ENCODE measurements at regions not wholly inside any gene's neighbourhood (a gene's known extent, or its start where the extent isn't known, plus 50 kb on each side); places are given as distances from the start of the nearest gene placed in this dataset.
"Not testable (repeated sequence)": the region's sequence is repeated elsewhere in the genome, so short reads cannot be mapped to it uniquely, and the experiment has no call there.

GRCh38 chr6:73932866-73933265 is 236.9 kb downstream of the CD109 start:
- Histone ChIP-seq H3K4me1 (ENCODE audit: control insufficient read depth in 2 of 2, insufficient read depth in 2 of 2, low read length in 2 of 2) (no peaks in the 10 kb centered on the region), H3K4me3 (ENCODE audit: low read length in 2 of 2) (no peak overlapping the region), H3K9me3 (ENCODE audit: control insufficient read depth in 2 of 2, low read length in 2 of 2) (peaks cover 0 to 5% of the 10 kb centered on the region in 2 donors), H3K9ac (ENCODE audit: low read depth in 1 of 2, low read length in 2 of 2) (no peak overlapping the region), H3K36me3 (ENCODE audit: control insufficient read depth in 2 of 2, insufficient read depth in 2 of 2, low read length in 2 of 2) (no peaks in the 10 kb centered on the region), H3K27me3 (ENCODE audit: control insufficient read depth in 2 of 2, insufficient read depth in 2 of 2, low read length in 2 of 2) (no peaks in the 10 kb centered on the region), H3K27ac (ENCODE audit: low read depth in 2 of 2, low read length in 2 of 2) (no peak overlapping the region)

- H3K4me1 ChIP-seq (ENCODE audit: control insufficient read depth in 2 of 2, insufficient read depth in 2 of 2, low read length in 2 of 2) = no peaks in the 10 kb centered on the region
Measured at GRCh38 chr6:73929405-73929804, 233.4 kb downstream of the CD109 start.

GRCh38 chr6:73927421-73927820 is 231.4 kb downstream of the CD109 start:
- H3K36me3 ChIP-seq (ENCODE audit: control insufficient read depth in 2 of 2, insufficient read depth in 2 of 2, low read length in 2 of 2) = no peaks in the 10 kb centered on the region
- H3K27ac ChIP-seq (ENCODE audit: low read depth in 2 of 2, low read length in 2 of 2) = no peak overlapping the region
- no peak overlapping the region for H3K4me3 ChIP-seq (ENCODE audit: low read length in 2 of 2)
- H3K9me3 ChIP-seq (ENCODE audit: control insufficient read depth in 2 of 2, low read length in 2 of 2) = peaks cover 0 to 5% of the 10 kb centered on the region in 2 donors
- H3K9ac ChIP-seq (ENCODE audit: low read depth in 1 of 2, low read length in 2 of 2) = no peak overlapping the region
- no peaks in the 10 kb centered on the region for H3K4me1 ChIP-seq (ENCODE audit: control insufficient read depth in 2 of 2, insufficient read depth in 2 of 2, low read length in 2 of 2)
- H3K27me3 ChIP-seq (ENCODE audit: control insufficient read depth in 2 of 2, insufficient read depth in 2 of 2, low read length in 2 of 2) = no peaks in the 10 kb centered on the region

More at GRCh38 chr6:73929405-73929804, 233.4 kb downstream of the CD109 start:
- Histone ChIP-seq H3K36me3 (ENCODE audit: control insufficient read depth in 2 of 2, insufficient read depth in 2 of 2, low read length in 2 of 2) (no peaks in the 10 kb centered on the region), H3K27me3 (ENCODE audit: control insufficient read depth in 2 of 2, insufficient read depth in 2 of 2, low read length in 2 of 2) (no peaks in the 10 kb centered on the region), H3K27ac (ENCODE audit: low read depth in 2 of 2, low read length in 2 of 2) (no peak overlapping the region), H3K9ac (ENCODE audit: low read depth in 1 of 2, low read length in 2 of 2) (no peak overlapping the region), H3K4me3 (ENCODE audit: low read length in 2 of 2) (no peak overlapping the region), H3K9me3 (ENCODE audit: control insufficient read depth in 2 of 2, low read length in 2 of 2) (peaks cover 0 to 5% of the 10 kb centered on the region in 2 donors)

- H3K9me3 ChIP-seq (ENCODE audit: control insufficient read depth in 2 of 2, low read length in 2 of 2); H3K27ac ChIP-seq (ENCODE audit: low read depth in 2 of 2, low read length in 2 of 2); H3K9ac ChIP-seq (ENCODE audit: low read depth in 1 of 2, low read length in 2 of 2); H3K27me3 ChIP-seq (ENCODE audit: control insufficient read depth in 2 of 2, insufficient read depth in 2 of 2, low read length in 2 of 2); H3K4me1 ChIP-seq (ENCODE audit: control insufficient read depth in 2 of 2, insufficient read depth in 2 of 2, low read length in 2 of 2); H3K4me3 ChIP-seq (ENCODE audit: low read length in 2 of 2); H3K36me3 ChIP-seq (ENCODE audit: control insufficient read depth in 2 of 2, insufficient read depth in 2 of 2, low read length in 2 of 2): not testable (repeated sequence)
Measured at GRCh38 chr6:73925703-73926102, 229.7 kb downstream of the CD109 start.

GRCh38 chr6:73923905-73924485 is 228.0 kb downstream of the CD109 start:
- Histone ChIP-seq H3K4me3 (ENCODE audit: low read length in 2 of 2) (no peak overlapping the region), H3K4me1 (ENCODE audit: control insufficient read depth in 2 of 2, insufficient read depth in 2 of 2, low read length in 2 of 2) (no peaks in the 10 kb centered on the region), H3K27me3 (ENCODE audit: control insufficient read depth in 2 of 2, insufficient read depth in 2 of 2, low read length in 2 of 2) (no peaks in the 10 kb centered on the region), H3K36me3 (ENCODE audit: control insufficient read depth in 2 of 2, insufficient read depth in 2 of 2, low read length in 2 of 2) (no peaks in the 10 kb centered on the region), H3K9me3 (ENCODE audit: control insufficient read depth in 2 of 2, low read length in 2 of 2) (peaks cover 0 to 2% of the 10 kb centered on the region in 2 donors), H3K9ac (ENCODE audit: low read depth in 1 of 2, low read length in 2 of 2) (no peak overlapping the region), H3K27ac (ENCODE audit: low read depth in 2 of 2, low read length in 2 of 2) (no peak overlapping the region)

- H3K27me3 ChIP-seq (ENCODE audit: control insufficient read depth in 2 of 2, insufficient read depth in 2 of 2, low read length in 2 of 2) = no peaks in the 10 kb centered on the region
- no peak overlapping the region for H3K4me3 ChIP-seq (ENCODE audit: low read length in 2 of 2)
- H3K9me3 ChIP-seq (ENCODE audit: control insufficient read depth in 2 of 2, low read length in 2 of 2) = peaks cover 0 to 7% of the 10 kb centered on the region in 2 donors
- H3K36me3 ChIP-seq (ENCODE audit: control insufficient read depth in 2 of 2, insufficient read depth in 2 of 2, low read length in 2 of 2) = no peaks in the 10 kb centered on the region
- no peaks in the 10 kb centered on the region for H3K4me1 ChIP-seq (ENCODE audit: control insufficient read depth in 2 of 2, insufficient read depth in 2 of 2, low read length in 2 of 2)
- H3K9ac ChIP-seq (ENCODE audit: low read depth in 1 of 2, low read length in 2 of 2) = no peak overlapping the region
- no peak overlapping the region for H3K27ac ChIP-seq (ENCODE audit: low read depth in 2 of 2, low read length in 2 of 2)
Measured at GRCh38 chr6:73903155-73903554, 207.2 kb downstream of the CD109 start.

GRCh38 chr6:73901986-73902385 is 206.0 kb downstream of the CD109 start:
- no peak overlapping the region for H3K27ac ChIP-seq (ENCODE audit: low read depth in 2 of 2, low read length in 2 of 2)
- no peaks in the 10 kb centered on the region for H3K36me3 ChIP-seq (ENCODE audit: control insufficient read depth in 2 of 2, insufficient read depth in 2 of 2, low read length in 2 of 2)
- H3K4me1 ChIP-seq (ENCODE audit: control insufficient read depth in 2 of 2, insufficient read depth in 2 of 2, low read length in 2 of 2) = no peaks in the 10 kb centered on the region
- H3K27me3 ChIP-seq (ENCODE audit: control insufficient read depth in 2 of 2, insufficient read depth in 2 of 2, low read length in 2 of 2) = no peaks in the 10 kb centered on the region
- peaks cover 0 to 7% of the 10 kb centered on the region in 2 donors for H3K9me3 ChIP-seq (ENCODE audit: control insufficient read depth in 2 of 2, low read length in 2 of 2)
- no peak overlapping the region for H3K9ac ChIP-seq (ENCODE audit: low read depth in 1 of 2, low read length in 2 of 2)
- H3K4me3 ChIP-seq (ENCODE audit: low read length in 2 of 2) = no peak overlapping the region

GRCh38 chr6:73901311-73901710 is 205.3 kb downstream of the CD109 start:
- Histone ChIP-seq H3K36me3 (ENCODE audit: control insufficient read depth in 2 of 2, insufficient read depth in 2 of 2, low read length in 2 of 2) (no peaks in the 10 kb centered on the region), H3K9ac (ENCODE audit: low read depth in 1 of 2, low read length in 2 of 2) (no peak overlapping the region), H3K27me3 (ENCODE audit: control insufficient read depth in 2 of 2, insufficient read depth in 2 of 2, low read length in 2 of 2) (no peaks in the 10 kb centered on the region), H3K4me1 (ENCODE audit: control insufficient read depth in 2 of 2, insufficient read depth in 2 of 2, low read length in 2 of 2) (no peaks in the 10 kb centered on the region), H3K4me3 (ENCODE audit: low read length in 2 of 2) (no peak overlapping the region), H3K27ac (ENCODE audit: low read depth in 2 of 2, low read length in 2 of 2) (no peak overlapping the region), H3K9me3 (ENCODE audit: control insufficient read depth in 2 of 2, low read length in 2 of 2) (peaks cover 0 to 7% of the 10 kb centered on the region in 2 donors)

GRCh38 chr6:73898599-73898998 is 202.6 kb downstream of the CD109 start:
- H3K4me1 ChIP-seq (ENCODE audit: control insufficient read depth in 2 of 2, insufficient read depth in 2 of 2, low read length in 2 of 2) = no peaks in the 10 kb centered on the region
- no peaks in the 10 kb centered on the region for H3K36me3 ChIP-seq (ENCODE audit: control insufficient read depth in 2 of 2, insufficient read depth in 2 of 2, low read length in 2 of 2)
- H3K9me3 ChIP-seq (ENCODE audit: control insufficient read depth in 2 of 2, low read length in 2 of 2) = peaks cover 0 to 7% of the 10 kb centered on the region in 2 donors
- no peak overlapping the region for H3K4me3 ChIP-seq (ENCODE audit: low read length in 2 of 2)
- no peaks in the 10 kb centered on the region for H3K27me3 ChIP-seq (ENCODE audit: control insufficient read depth in 2 of 2, insufficient read depth in 2 of 2, low read length in 2 of 2)
- H3K9ac ChIP-seq (ENCODE audit: low read depth in 1 of 2, low read length in 2 of 2) = no peak overlapping the region
- no peak overlapping the region for H3K27ac ChIP-seq (ENCODE audit: low read depth in 2 of 2, low read length in 2 of 2)

GRCh38 chr6:73893696-73894095 is 197.7 kb downstream of the CD109 start:
- Histone ChIP-seq H3K9ac (ENCODE audit: low read depth in 1 of 2, low read length in 2 of 2) (no peak overlapping the region), H3K4me3 (ENCODE audit: low read length in 2 of 2) (no peak overlapping the region), H3K27me3 (ENCODE audit: control insufficient read depth in 2 of 2, insufficient read depth in 2 of 2, low read length in 2 of 2) (no peaks in the 10 kb centered on the region), H3K4me1 (ENCODE audit: control insufficient read depth in 2 of 2, insufficient read depth in 2 of 2, low read length in 2 of 2) (no peaks in the 10 kb centered on the region), H3K27ac (ENCODE audit: low read depth in 2 of 2, low read length in 2 of 2) (no peak overlapping the region), H3K9me3 (ENCODE audit: control insufficient read depth in 2 of 2, low read length in 2 of 2) (no peaks in the 10 kb centered on the region), H3K36me3 (ENCODE audit: control insufficient read depth in 2 of 2, insufficient read depth in 2 of 2, low read length in 2 of 2) (no peaks in the 10 kb centered on the region)

- H3K27ac ChIP-seq (ENCODE audit: low read depth in 2 of 2, low read length in 2 of 2) = no peak overlapping the region
- H3K36me3 ChIP-seq (ENCODE audit: control insufficient read depth in 2 of 2, insufficient read depth in 2 of 2, low read length in 2 of 2) = no peaks in the 10 kb centered on the region
- no peaks in the 10 kb centered on the region for H3K9me3 ChIP-seq (ENCODE audit: control insufficient read depth in 2 of 2, low read length in 2 of 2)
- no peaks in the 10 kb centered on the region for H3K4me1 ChIP-seq (ENCODE audit: control insufficient read depth in 2 of 2, insufficient read depth in 2 of 2, low read length in 2 of 2)
- H3K27me3 ChIP-seq (ENCODE audit: control insufficient read depth in 2 of 2, insufficient read depth in 2 of 2, low read length in 2 of 2) = no peaks in the 10 kb centered on the region
- no peak overlapping the region for H3K9ac ChIP-seq (ENCODE audit: low read depth in 1 of 2, low read length in 2 of 2)
- no peak overlapping the region for H3K4me3 ChIP-seq (ENCODE audit: low read length in 2 of 2)
Measured at GRCh38 chr6:73888050-73888449, 192.0 kb downstream of the CD109 start.
